Right atrium auricular region (tissue), 2 donors: ENCODE measurements at regions not wholly inside any gene's neighbourhood (a gene's known extent, or its start where the extent isn't known, plus 50 kb on each side); places are given as distances from the start of the nearest gene placed in this dataset.

Source experiments
- DNase-seq: peaks from one replicate; pipeline ENCODE4 v3.0.0-alpha.2; 2019; ENCODE audit warnings: low spot score
- H3K27ac ChIP-seq, 2 donors: fragments of 200-600 bp; sonication (generic); 1 replicate in 1 of 2; 2 replicates in 1 of 2; pipeline ENCODE4 v1.5.1; 2016 to 2019
- H3K27me3 ChIP-seq, 2 donors: fragments of 200-600 bp; sonication (generic); one replicate each; pipeline versions ENCODE4 v1.5.1 to v1.6.0; 2017 to 2019
- H3K36me3 ChIP-seq: fragments of 200-600 bp; sonication (generic); one replicate; pipeline ENCODE4 v1.5.1; 2016
- H3K4me1 ChIP-seq, 2 donors: fragments of 200-600 bp; sonication (generic); one replicate each; pipeline versions ENCODE4 v1.5.1 to v1.6.0; 2017 to 2019
- H3K4me3 ChIP-seq, 2 donors: fragments of 200-600 bp; sonication (generic); 1 replicate in 1 of 2; 2 replicates in 1 of 2; pipeline ENCODE4 v1.5.1; 2017 to 2019; ENCODE audit warnings: mild to moderate bottlenecking in 1 of 2, moderate library complexity in 1 of 2
- H3K9me3 ChIP-seq, 2 donors: fragments of 200-600 bp; sonication (generic); one replicate each; pipeline ENCODE4 v1.5.1; 2019
- TF ChIP-seq, protein P1 (sequence below), 2 donors: fragments of 200-600 bp; sonication (generic); IDR thresholded peaks; one replicate each; pipeline ENCODE4 v1.5.1; 2019; ENCODE audit warnings: antibody characterized with exemption in 2 of 2

DNA sequence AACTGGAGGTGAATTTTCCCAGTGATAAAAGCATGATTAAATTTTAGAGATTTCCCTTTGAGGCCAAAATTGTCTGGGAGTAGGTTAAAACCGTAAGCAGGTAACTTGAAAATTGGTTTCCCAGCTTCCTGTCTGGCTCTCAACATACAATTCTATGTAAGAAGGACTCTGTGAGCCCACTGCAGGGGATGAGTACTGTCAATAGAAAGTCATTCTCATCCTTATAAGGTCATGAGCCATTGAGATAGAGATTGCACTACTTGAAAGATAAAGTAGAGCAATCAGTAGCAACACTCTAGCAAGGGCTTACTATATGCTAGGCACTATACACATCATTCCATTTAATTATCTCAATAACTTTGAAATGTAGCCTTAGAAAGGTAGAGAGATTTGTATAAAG, 225.6 kb upstream of the HMGA2 start:
- no peaks in the 10 kb centered on the region for H3K36me3 ChIP-seq
- H3K4me3 ChIP-seq, result no peak overlapping the region
- peaks cover 0 to 22% of the 10 kb centered on the region in 2 donors for H3K4me1 ChIP-seq
- H3K27me3 ChIP-seq, result no peaks in the 10 kb centered on the region
- TF ChIP-seq, protein P1, sequence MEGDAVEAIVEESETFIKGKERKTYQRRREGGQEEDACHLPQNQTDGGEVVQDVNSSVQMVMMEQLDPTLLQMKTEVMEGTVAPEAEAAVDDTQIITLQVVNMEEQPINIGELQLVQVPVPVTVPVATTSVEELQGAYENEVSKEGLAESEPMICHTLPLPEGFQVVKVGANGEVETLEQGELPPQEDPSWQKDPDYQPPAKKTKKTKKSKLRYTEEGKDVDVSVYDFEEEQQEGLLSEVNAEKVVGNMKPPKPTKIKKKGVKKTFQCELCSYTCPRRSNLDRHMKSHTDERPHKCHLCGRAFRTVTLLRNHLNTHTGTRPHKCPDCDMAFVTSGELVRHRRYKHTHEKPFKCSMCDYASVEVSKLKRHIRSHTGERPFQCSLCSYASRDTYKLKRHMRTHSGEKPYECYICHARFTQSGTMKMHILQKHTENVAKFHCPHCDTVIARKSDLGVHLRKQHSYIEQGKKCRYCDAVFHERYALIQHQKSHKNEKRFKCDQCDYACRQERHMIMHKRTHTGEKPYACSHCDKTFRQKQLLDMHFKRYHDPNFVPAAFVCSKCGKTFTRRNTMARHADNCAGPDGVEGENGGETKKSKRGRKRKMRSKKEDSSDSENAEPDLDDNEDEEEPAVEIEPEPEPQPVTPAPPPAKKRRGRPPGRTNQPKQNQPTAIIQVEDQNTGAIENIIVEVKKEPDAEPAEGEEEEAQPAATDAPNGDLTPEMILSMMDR (IDR thresholded peaks at IDR 0.05), result no peak
- no peak overlapping the region for H3K27ac ChIP-seq
- no peak for DNase-seq
- H3K9me3 ChIP-seq, result no peaks in the 10 kb centered on the region

- peak overlapping the region in 1 of 2 donors; percentile 9 for H3K27ac ChIP-seq
- no peak for DNase-seq
- H3K4me3 ChIP-seq, result no peak overlapping the region
- H3K36me3 ChIP-seq, result no peaks in the 10 kb centered on the region
- TF ChIP-seq, protein P1 (IDR thresholded peaks at IDR 0.05), result no peak
- H3K4me1 ChIP-seq, result peaks cover 0 to 17% of the 10 kb centered on the region in 2 donors
- no peaks in the 10 kb centered on the region for H3K27me3 ChIP-seq
- peaks cover 0 to under 1% of the 10 kb centered on the region in 2 donors for H3K9me3 ChIP-seq
Measured at GRCh38 chr12:65602253-65602609, 222.1 kb upstream of the HMGA2 start.

DNA sequence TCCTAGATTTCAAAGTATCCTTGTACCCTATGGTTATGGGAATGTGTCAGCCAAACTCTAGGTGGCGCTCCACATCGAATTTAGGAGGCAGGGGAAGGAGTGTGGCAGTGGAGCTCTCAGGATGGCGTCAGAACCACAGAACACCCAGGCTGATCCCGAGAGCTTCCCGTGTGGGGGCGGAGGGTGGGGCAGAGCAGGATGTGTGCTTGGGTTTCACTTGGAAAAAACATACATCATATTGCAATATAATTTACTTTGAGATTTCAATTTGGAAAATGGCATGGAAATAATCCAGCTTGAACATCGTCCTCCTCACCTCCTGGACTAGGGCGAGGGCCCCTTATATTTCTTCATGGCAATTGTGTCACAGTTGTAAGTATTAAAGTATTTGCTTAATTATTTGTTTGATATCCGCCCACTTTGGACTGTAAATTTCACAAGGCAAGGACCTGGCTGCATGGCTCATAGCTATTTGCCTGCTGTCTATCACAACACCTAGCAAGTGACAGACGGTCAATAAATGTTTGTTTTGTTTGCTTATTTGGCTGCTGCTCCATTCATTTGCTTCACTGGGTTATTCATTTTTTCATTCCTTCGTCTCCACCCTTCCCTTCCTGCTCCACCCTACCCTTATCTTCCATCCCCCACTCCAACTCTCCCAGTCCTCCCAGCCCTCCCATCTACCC, 221.5 kb upstream of the HMGA2 start:
- Histone ChIP-seq H3K4me1 (peaks cover 0 to 17% of the 10 kb centered on the region in 2 donors), H3K27me3 (no peaks in the 10 kb centered on the region), H3K4me3 (peak overlapping the region; percentile 4 to 25), H3K9me3 (peaks cover 0 to 6% of the 10 kb centered on the region in 2 donors), H3K36me3 (no peaks in the 10 kb centered on the region), H3K27ac (peak overlapping the region; percentile 39 to 82)
- DNase-seq, result peak; percentile 81
- TF ChIP-seq, protein P1 (IDR thresholded peaks at IDR 0.05), result peak; percentile 68 to 79

DNA sequence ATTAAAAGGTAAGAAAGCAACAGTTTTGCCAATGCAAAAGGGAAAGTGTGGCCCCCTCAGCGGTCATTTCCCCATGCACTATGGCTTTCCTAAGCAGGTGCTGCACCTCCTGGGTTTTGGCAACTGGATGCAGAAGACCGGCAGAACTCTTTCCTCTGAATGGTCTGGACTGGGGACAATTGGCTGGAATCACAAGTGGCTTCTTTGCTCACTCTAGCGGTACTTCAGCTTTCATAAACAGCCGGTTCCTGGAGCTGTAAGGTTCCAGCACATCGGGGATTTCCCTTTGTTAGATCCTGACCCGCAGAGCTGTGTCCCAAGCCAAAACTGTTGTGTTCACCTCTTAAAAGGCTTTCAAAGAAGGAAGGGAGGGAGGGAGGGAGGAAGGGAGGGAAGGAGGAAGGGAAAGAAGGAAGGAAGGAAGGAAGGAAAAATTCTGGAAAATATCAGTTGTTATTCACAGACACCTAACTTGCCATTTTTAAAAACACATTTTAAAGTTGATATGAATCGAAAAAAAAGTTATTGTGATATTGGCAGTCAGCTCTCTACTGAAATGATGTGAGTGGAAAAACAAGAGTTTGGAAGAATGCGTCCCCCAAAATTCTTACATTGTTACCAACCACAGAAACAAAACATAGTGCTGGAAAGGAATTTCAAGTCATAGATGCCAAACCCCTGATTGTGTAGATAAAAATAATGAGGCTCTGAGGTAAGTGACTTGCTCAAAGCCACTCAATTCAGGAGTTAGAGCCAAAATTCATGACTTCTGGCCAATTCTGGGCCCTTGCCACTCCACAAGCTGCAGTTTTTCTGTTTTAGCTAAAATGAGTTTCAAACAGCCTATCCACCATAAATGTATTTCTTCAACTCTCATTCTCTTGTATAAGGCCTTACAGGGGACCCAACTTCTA, 220.6 kb upstream of the HMGA2 start:
- Histone ChIP-seq H3K27ac (peak overlapping the region; percentile 39 to 82), H3K4me3 (peak overlapping the region; percentile 4 to 25), H3K4me1 (peaks cover 0 to 17% of the 10 kb centered on the region in 2 donors), H3K9me3 (peaks cover 0 to 14% of the 10 kb centered on the region in 2 donors), H3K36me3 (no peaks in the 10 kb centered on the region), H3K27me3 (no peaks in the 10 kb centered on the region)
- DNase-seq, result peak; percentile 62
- TF ChIP-seq, protein P1 (IDR thresholded peaks at IDR 0.05), result no peak

- TF ChIP-seq, protein P1 (IDR thresholded peaks at IDR 0.05), result no peak
- H3K36me3 ChIP-seq, result no peaks in the 10 kb centered on the region
- no peak overlapping the region for H3K4me3 ChIP-seq
- H3K9me3 ChIP-seq, result peaks cover 0 to 14% of the 10 kb centered on the region in 2 donors
- no peak overlapping the region for H3K27ac ChIP-seq
- no peaks in the 10 kb centered on the region for H3K27me3 ChIP-seq
- DNase-seq, result no peak
- H3K4me1 ChIP-seq, result peaks cover 0 to 17% of the 10 kb centered on the region in 2 donors
Measured at GRCh38 chr12:65605019-65605418, 219.3 kb upstream of the HMGA2 start.
